ENCODE measurements at regions not wholly inside any gene's neighbourhood (a gene's known extent, or its start where the extent isn't known, plus 50 kb on each side); places are given as distances from the start of the nearest gene placed in this dataset.

GRCh38 chr12:108066583-108067577, 62.2 kb upstream of the WSCD2 start:
- Histone ChIP-seq H3K14ac (replicated peaks; ENCODE audit: low read depth, low read length) (no peak overlapping the region), H3K4ac (ENCODE audit: low read depth, low read length) (no peak overlapping the region), H4K5ac (ENCODE audit: low read depth, low read length) (no peak overlapping the region), H2BK120ac (ENCODE audit: low read depth, low read length) (no peak overlapping the region), H2AFZ (replicated peaks; ENCODE audit: low read length, poor library complexity) (no peak overlapping the region), H3K23ac (ENCODE audit: low read depth, low read length) (no peak overlapping the region), H3K9me3 (ENCODE audit: control insufficient read depth, insufficient read depth, low read length) (no peaks in the 10 kb centered on the region; the same call in 1 of the 2 replicates), H2BK15ac (ENCODE audit: low read depth, low read length) (no peak overlapping the region), H2AK9ac (replicated peaks; ENCODE audit: low read depth, low read length, poor library complexity) (no peak overlapping the region), H3K9ac (ENCODE audit: low read depth, low read length) (no peak overlapping the region), H4K91ac (ENCODE audit: insufficient read depth, low read depth, low read length) (no peak overlapping the region), H4K20me1 (ENCODE audit: insufficient read depth, low read length) (no peaks in the 10 kb centered on the region), H2BK20ac (ENCODE audit: low read depth, low read length) (no peak overlapping the region), H3K36me3 (ENCODE audit: control insufficient read depth, insufficient read depth, low read length) (no peaks in the 10 kb centered on the region), H3K4me2 (ENCODE audit: low read depth, low read length) (no peak overlapping the region), H3K79me1 (ENCODE audit: low read depth in 1 of 2, low read length in 2 of 2) (no peaks in the 10 kb centered on the region), H4K8ac (ENCODE audit: low read depth in 2 of 2, low read length in 2 of 2) (no peak overlapping the region), H3K27ac (ENCODE audit: insufficient read depth, low read length) (no peak overlapping the region), H2BK5ac (ENCODE audit: low read depth, low read length, poor library complexity, severe bottlenecking) (no peak overlapping the region), H3K56ac (ENCODE audit: extremely low read depth, insufficient read depth, low read length) (no peak overlapping the region), H3K4me1 (ENCODE audit: control insufficient read depth, insufficient read depth, low read length) (no peaks in the 10 kb centered on the region), H3K18ac (ENCODE audit: low read depth, low read length) (no peak overlapping the region), H3K27me3 (ENCODE audit: control insufficient read depth, insufficient read depth, low read length) (no peaks in the 10 kb centered on the region), H2AK5ac (ENCODE audit: low read depth, low read length) (no peak overlapping the region), H3K4me3 (ENCODE audit: insufficient read depth, low read depth, low read length) (no peak overlapping the region), H3K9me1 (ENCODE audit: insufficient read depth, low read length) (no peaks in the 10 kb centered on the region)
- ChIA-PET CTCF (no interaction called here), POLR2A (ENCODE audit: unreplicated experiment) (no interaction called here)
- ATAC-seq (ENCODE audit: low read depth) (no peak), DNase-seq (no peak)
- in situ Hi-C loops (cut with MboI; ENCODE audit: low sequenced_read_pairs), result no loop called here
- BruUV-seq (replicated peaks), result no TSS peak
- intact Hi-C loops (cut with micrococcal nuclease), result no loop called here
- WGBS, 2 experiments (ENCODE audit: extremely low coverage in 2 of 2, insufficient read length in 1 of 2), result 40% methylated on average over 3 of the region's 9 CpGs; no CpG with 5 or more reads in 1 of the 2 experiments
- TF ChIP-seq USF2 (IDR thresholded peaks at IDR 0.05; ENCODE audit: low read depth, low read length) (no peak), MAZ (IDR thresholded peaks at IDR 0.05; ENCODE audit: borderline replicate concordance, low read depth, low read length) (no peak), NFE2L2 (IDR thresholded peaks at IDR 0.05; ENCODE audit: low read depth, low read length) (no peak), CEBPB (IDR thresholded peaks at IDR 0.05; ENCODE audit: low read depth, low read length) (no peak), POLR2A (IDR thresholded peaks at IDR 0.05; ENCODE audit: low read depth, low read length) (no peak), FOS (IDR thresholded peaks at IDR 0.05; ENCODE audit: low read depth, low read length) (no peak), RFX5 (IDR thresholded peaks at IDR 0.05; ENCODE audit: low read depth, low read length) (no peak), ELK1 (IDR thresholded peaks at IDR 0.05; ENCODE audit: borderline replicate concordance, low read depth, low read length) (no peak), CHD1 (IDR thresholded peaks at IDR 0.05; ENCODE audit: low read depth, low read length) (no peak), MXI1 (IDR thresholded peaks at IDR 0.05; ENCODE audit: borderline replicate concordance, low read depth, low read length) (no peak), CTCF (conservative IDR thresholded peaks at IDR 0.05; ENCODE audit: low read depth, low read length) (no peak)
- dilution Hi-C loops (cut with HindIII; ENCODE audit: low sequenced_read_pairs, unreplicated experiment), result no loop called here

All from IMR-90 (cell line).